DOHH2 (cell line): ENCODE measurements at regions not wholly inside any gene's neighbourhood (a gene's known extent, or its start where the extent isn't known, plus 50 kb on each side); places are given as distances from the start of the nearest gene placed in this dataset.

Experiments
- H3F3A ChIP-seq: fragments of 200-600 bp; sonication (generic), shearing (Covaris generic); 2 replicates; pipeline ENCODE4 v1.6.0; 2016; ENCODE audit warnings: antibody characterized with exemption, mild to moderate bottlenecking; ENCODE audit not compliant: control insufficient read depth, insufficient read depth
- H3K27ac ChIP-seq: fragments of 200-600 bp; sonication (generic); 2 replicates; pipeline ENCODE4 v1.5.1; 2014; ENCODE audit warnings: low read depth, mild to moderate bottlenecking, low read length, moderate library complexity
- H3K27me3 ChIP-seq: fragments of 200-600 bp; sonication (generic); 2 replicates; pipeline ENCODE4 v1.6.1; 2014; ENCODE audit warnings: mild to moderate bottlenecking, low read length, mixed read lengths; ENCODE audit not compliant: control insufficient read depth
- H3K36me3 ChIP-seq: fragments of 200-600 bp; sonication (generic); 2 replicates; pipeline ENCODE4 v1.6.1; 2014; ENCODE audit warnings: mild to moderate bottlenecking, low read length, moderate library complexity, mixed read lengths; ENCODE audit not compliant: control insufficient read depth
- H3K4me1 ChIP-seq: fragments of 200-600 bp; sonication (generic); 2 replicates; pipeline ENCODE4 v1.6.1; 2014; ENCODE audit warnings: mild to moderate bottlenecking, low read length, mixed read lengths; ENCODE audit not compliant: control insufficient read depth
- H3K4me2 ChIP-seq: fragments of 200-600 bp; sonication (generic); 2 replicates; pipeline ENCODE4 v1.6.0; 2014; ENCODE audit warnings: mild to moderate bottlenecking, low read length, moderate library complexity
- H3K4me3 ChIP-seq: fragments of 200-600 bp; sonication (generic); 2 replicates; pipeline ENCODE4 v1.5.1; 2014; ENCODE audit warnings: mild to moderate bottlenecking, low read length, mixed read lengths
- H3K79me2 ChIP-seq: fragments of 200-600 bp; sonication (generic); 2 replicates; pipeline ENCODE4 v1.6.1; 2014; ENCODE audit warnings: mild to moderate bottlenecking, low read length, mixed read lengths; ENCODE audit not compliant: control insufficient read depth
- H3K9me2 ChIP-seq: fragments of 200-600 bp; sonication (generic); replicated peaks from 2 replicates; pipeline ENCODE4 v1.6.1; 2014; ENCODE audit warnings: mild to moderate bottlenecking, low read length, mixed read lengths; ENCODE audit not compliant: control insufficient read depth
- H3K9me3 ChIP-seq: fragments of 200-600 bp; sonication (generic); 2 replicates; pipeline ENCODE4 v1.6.1; 2014; ENCODE audit warnings: antibody characterized with exemption, low read length, mixed read lengths; ENCODE audit not compliant: control insufficient read depth, insufficient read depth
- H4K20me1 ChIP-seq: fragments of 200-600 bp; sonication (generic); 2 replicates; pipeline ENCODE4 v1.6.0; 2014; ENCODE audit warnings: low read depth, mild to moderate bottlenecking, antibody characterized with exemption, low read length, moderate library complexity; ENCODE audit not compliant: control insufficient read depth, insufficient read depth
- CTCF ChIP-seq: fragments of 200-600 bp; sonication (generic); IDR thresholded peaks from one replicate; pipeline ENCODE4 v1.5.1; 2014; ENCODE audit warnings: antibody characterized with exemption, mild to moderate bottlenecking, low read depth, low read length; ENCODE audit not compliant: poor library complexity, severe bottlenecking
- EZH2phosphoT487 ChIP-seq: fragments of 200-600 bp; sonication (generic); IDR thresholded peaks from 2 replicates; pipeline ENCODE4 v1.6.1; 2017; ENCODE audit warnings: borderline replicate concordance, mild to moderate bottlenecking, antibody characterized with exemption, low read length, moderate library complexity, mixed read lengths

DNA sequence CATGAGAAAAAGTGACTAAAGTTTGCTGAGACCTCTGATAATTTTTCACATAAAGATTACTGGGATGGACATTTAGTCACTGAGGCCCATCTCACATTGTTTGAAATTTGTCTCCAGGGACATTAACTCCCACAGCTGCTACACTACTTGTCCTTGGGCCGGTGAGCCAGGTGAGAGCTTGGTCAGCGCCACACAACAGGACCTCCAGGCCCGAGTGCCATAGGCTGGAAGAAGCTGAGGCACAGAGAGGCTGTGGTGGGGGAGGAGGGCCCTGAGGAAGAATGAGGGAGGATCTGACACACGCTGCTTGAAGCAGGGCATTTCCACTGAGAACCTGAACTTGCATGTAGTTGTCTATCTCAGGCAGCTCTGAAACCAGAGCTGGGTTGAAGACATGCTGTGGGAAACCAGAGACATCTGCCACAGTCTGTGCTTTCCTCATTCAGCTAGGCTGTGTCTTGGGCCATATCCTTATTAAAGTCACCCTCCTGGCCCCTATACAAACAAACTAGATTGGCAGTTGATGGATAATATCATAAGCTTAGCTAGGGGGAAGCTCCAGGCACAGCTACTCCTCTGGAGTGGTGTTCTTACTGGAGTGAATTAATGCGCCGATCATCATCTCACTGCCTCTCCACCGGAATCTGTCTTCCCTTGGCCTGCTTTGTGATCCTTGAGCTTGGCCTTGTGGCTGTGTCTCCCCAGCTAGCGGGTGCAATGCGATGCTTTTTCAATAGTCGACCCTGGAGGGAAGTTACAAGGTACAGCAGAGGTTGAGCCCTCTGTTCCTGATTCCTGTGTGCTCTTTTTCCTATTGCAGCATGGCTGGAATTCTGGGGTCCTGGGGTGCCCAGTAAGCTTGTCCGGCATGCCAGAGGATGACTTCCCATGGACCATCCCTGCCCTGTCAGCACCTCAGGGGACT, 225.3 kb upstream of the B3GAT1 start:
- Histone ChIP-seq H3F3A (no peaks in the 10 kb centered on the region), H4K20me1 (no peaks in the 10 kb centered on the region), H3K4me2 (no peak overlapping the region)

DNA sequence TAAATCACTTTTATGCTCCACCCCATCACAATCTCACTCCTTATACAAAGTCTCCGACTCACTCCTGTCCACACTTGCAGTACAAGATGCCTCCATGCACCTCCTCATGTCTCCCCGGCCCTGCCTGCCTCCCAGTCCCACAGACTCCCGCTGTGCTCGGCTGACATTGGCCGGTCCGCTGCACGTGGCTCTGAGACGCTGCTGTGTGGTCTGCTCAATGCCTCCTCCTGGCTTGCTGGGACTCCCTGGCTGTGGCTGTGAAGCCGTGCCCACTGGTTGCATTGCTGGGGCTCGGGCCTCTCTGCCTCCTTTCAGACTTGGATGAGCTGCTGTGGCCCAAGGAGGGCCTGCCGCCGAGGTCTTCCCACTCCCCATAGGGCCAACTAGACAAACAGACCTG, 224.0 kb upstream of the B3GAT1 start:
- Histone ChIP-seq H3K27ac (no peak overlapping the region), H3K4me1 (no peaks in the 10 kb centered on the region), H3K36me3 (no peaks in the 10 kb centered on the region), H3K9me2 (no peaks in the 10 kb centered on the region), H3K4me2 (no peak overlapping the region), H3F3A (no peaks in the 10 kb centered on the region), H3K79me2 (no peaks in the 10 kb centered on the region), H3K4me3 (no peak overlapping the region), H4K20me1 (no peaks in the 10 kb centered on the region), H3K27me3 (no peaks in the 10 kb centered on the region), H3K9me3 (no peaks in the 10 kb centered on the region)
- TF ChIP-seq EZH2phosphoT487: no peak
- no peak for TF ChIP-seq CTCF

More for the DNA sequence above, 225.3 kb upstream of the B3GAT1 start:
- H3K27ac ChIP-seq: no peak overlapping the region
- H3K9me3 ChIP-seq: no peaks in the 10 kb centered on the region
- H3K4me3 ChIP-seq: no peak overlapping the region
- no peaks in the 10 kb centered on the region for H3K9me2 ChIP-seq
- H3K36me3 ChIP-seq: no peaks in the 10 kb centered on the region
- H3K4me1 ChIP-seq: no peaks in the 10 kb centered on the region
- H3K79me2 ChIP-seq: no peaks in the 10 kb centered on the region
- H3K27me3 ChIP-seq: no peaks in the 10 kb centered on the region
- TF ChIP-seq CTCF (no peak), EZH2phosphoT487 (no peak)

- no peaks in the 10 kb centered on the region for H4K20me1 ChIP-seq
- H3K9me3 ChIP-seq: no peaks in the 10 kb centered on the region
- H3K36me3 ChIP-seq: no peaks in the 10 kb centered on the region
- H3F3A ChIP-seq: no peaks in the 10 kb centered on the region
- H3K9me2 ChIP-seq: no peaks in the 10 kb centered on the region
- H3K4me3 ChIP-seq: no peak overlapping the region
- H3K4me1 ChIP-seq: no peaks in the 10 kb centered on the region
- no peak overlapping the region for H3K27ac ChIP-seq
- no peak overlapping the region for H3K4me2 ChIP-seq
- H3K27me3 ChIP-seq: no peaks in the 10 kb centered on the region
- TF ChIP-seq CTCF (no peak), EZH2phosphoT487 (no peak)
- no peaks in the 10 kb centered on the region for H3K79me2 ChIP-seq
Observed at GRCh38 chr11:134634897-134635831, 223.1 kb upstream of the B3GAT1 start.
